Glutamatergic neuron (in vitro differentiated cells): ENCODE measurements at regions not wholly inside any gene's neighbourhood (a gene's known extent, or its start where the extent isn't known, plus 50 kb on each side); places are given as distances from the start of the nearest gene placed in this dataset.
A peak's percentile ranks its signal among the peaks of the same experiment; 100 is the strongest.

ENCODE experiments used
- DNase-seq: peaks from one replicate; pipeline ENCODE4 v3.0.0; 2022
- H3K27ac Mint-ChIP-seq: one replicate; pipeline ENCODE4 v1.8.0; 2020; ENCODE audit warnings: mild to moderate bottlenecking, mixed read lengths, inconsistent platforms; ENCODE audit not compliant: unreplicated experiment
- H3K27me3 Mint-ChIP-seq: one replicate; pipeline ENCODE4 v1.8.0; 2020; ENCODE audit warnings: mild to moderate bottlenecking, moderate library complexity, mixed read lengths, inconsistent platforms; ENCODE audit not compliant: unreplicated experiment
- H3K36me3 Mint-ChIP-seq: one replicate; pipeline ENCODE4 v1.8.0; 2020; ENCODE audit warnings: mild to moderate bottlenecking, mixed read lengths, inconsistent platforms; ENCODE audit not compliant: unreplicated experiment
- H3K4me1 Mint-ChIP-seq: one replicate; pipeline ENCODE4 v1.8.0; 2020; ENCODE audit warnings: mild to moderate bottlenecking, low read depth, mixed read lengths, inconsistent platforms; ENCODE audit not compliant: unreplicated experiment
- H3K4me3 Mint-ChIP-seq: one replicate; pipeline ENCODE4 v1.8.0; 2020; ENCODE audit warnings: mild to moderate bottlenecking, mixed read lengths, inconsistent platforms; ENCODE audit not compliant: unreplicated experiment
- H3K9me3 Mint-ChIP-seq: one replicate; pipeline ENCODE4 v1.8.0; 2020; ENCODE audit warnings: mild to moderate bottlenecking, moderate library complexity, mixed read lengths, inconsistent platforms; ENCODE audit not compliant: unreplicated experiment
- CTCF ChIP-seq: fragments of 200-600 bp; sonication (generic); IDR thresholded peaks from one replicate; pipeline ENCODE4 v1.5.0; 2021; ENCODE audit not compliant: partially characterized antibody, unreplicated experiment

DNA sequence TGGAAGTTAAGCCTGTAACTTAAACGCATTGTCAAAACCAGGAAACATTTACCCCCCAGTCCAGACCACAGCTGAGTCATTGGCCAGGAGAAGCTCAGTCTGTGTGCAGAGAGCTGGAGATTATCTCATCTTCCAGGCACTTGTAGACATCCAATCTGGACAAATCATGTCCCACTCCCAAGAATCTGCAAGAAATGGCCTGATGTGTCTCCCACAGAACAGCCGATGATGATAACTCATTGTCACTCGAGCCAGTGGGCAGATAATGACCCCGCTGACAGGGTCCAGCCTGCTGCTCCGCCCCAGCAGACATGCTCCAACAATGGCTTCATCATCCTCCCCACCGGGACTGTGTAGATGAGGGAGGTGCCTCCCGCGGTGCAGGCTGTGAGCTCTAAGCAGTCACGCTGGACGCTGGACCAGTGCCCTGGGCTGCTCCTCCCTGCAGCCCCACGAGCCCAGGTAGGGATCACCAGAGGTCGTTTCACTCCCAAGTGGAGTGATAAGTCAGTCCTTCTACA lies 322.5 kb downstream of the C16orf95 start:
- Mint-ChIP-seq H3K4me3 (no peak overlapping the region), H3K4me1 (peaks cover 18% of the 10 kb centered on the region), H3K27me3 (peaks cover 2% of the 10 kb centered on the region), H3K9me3 (peaks cover 7% of the 10 kb centered on the region), H3K36me3 (peaks cover 8% of the 10 kb centered on the region), H3K27ac (no peak overlapping the region)
- no peak for TF ChIP-seq CTCF
- DNase-seq = no peak

GRCh38 chr16:86995456-86995855 lies 321.7 kb downstream of the C16orf95 start:
- no peak for TF ChIP-seq CTCF
- Mint-ChIP-seq H3K27me3 (peaks cover 2% of the 10 kb centered on the region), H3K36me3 (peaks cover 8% of the 10 kb centered on the region), H3K27ac (no peak overlapping the region), H3K4me1 (peaks cover 18% of the 10 kb centered on the region), H3K4me3 (no peak overlapping the region), H3K9me3 (peaks cover 7% of the 10 kb centered on the region)
- DNase-seq = no peak

DNA sequence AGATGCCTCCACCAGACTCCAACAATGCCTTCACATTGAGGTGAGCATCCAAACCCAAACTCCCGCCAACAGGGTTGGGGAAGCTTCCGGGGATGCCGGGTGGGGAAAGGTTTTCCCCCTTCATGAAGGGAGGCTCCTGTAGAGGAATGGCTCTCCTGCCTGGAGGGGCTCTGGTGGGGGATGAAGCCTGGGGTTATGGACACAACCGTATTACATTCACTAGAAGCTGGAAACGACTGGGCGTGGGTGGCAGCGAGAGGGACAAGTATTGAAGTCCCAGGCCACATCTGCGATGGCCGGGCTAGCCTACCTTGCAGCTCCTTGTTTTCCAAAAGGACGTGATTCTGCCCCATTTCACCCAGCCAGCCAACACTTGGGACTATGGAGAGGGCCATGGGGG lies 321.1 kb downstream of the C16orf95 start:
- Mint-ChIP-seq H3K27ac (no peak overlapping the region), H3K9me3 (peaks cover 5% of the 10 kb centered on the region), H3K27me3 (no peaks in the 10 kb centered on the region), H3K36me3 (peaks cover 8% of the 10 kb centered on the region), H3K4me1 (peaks cover 16% of the 10 kb centered on the region), H3K4me3 (no peak overlapping the region)
- TF ChIP-seq CTCF = no peak
- no peak for DNase-seq

DNA sequence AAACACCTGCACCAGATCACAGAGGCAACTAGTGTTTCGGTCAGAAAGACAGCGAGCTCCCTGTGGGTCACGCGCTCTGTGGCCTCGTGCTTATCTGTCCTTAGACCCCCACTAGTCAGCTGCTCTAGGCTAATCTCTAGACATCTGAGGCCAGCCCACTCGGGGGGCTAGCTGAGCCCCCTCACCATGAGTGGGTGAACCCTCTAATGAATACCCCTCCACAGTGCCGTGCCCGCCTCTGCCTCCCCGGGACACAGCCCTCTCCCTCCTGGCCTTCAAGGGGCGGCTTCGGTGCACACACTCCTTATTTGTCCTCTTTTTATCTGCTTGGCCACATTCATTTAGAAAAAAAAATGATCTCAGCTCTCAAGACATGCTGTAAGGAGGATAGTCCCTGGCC lies 320.1 kb downstream of the C16orf95 start:
- TF ChIP-seq CTCF = no peak
- H3K27ac Mint-ChIP-seq = peak overlapping the region; percentile 19
- peaks cover 5% of the 10 kb centered on the region for H3K9me3 Mint-ChIP-seq
- no peak overlapping the region for H3K4me3 Mint-ChIP-seq
- no peaks in the 10 kb centered on the region for H3K27me3 Mint-ChIP-seq
- peaks cover 8% of the 10 kb centered on the region for H3K36me3 Mint-ChIP-seq
- DNase-seq = no peak
- H3K4me1 Mint-ChIP-seq = peaks cover 12% of the 10 kb centered on the region

- Mint-ChIP-seq H3K27ac (no peak overlapping the region), H3K36me3 (no peaks in the 10 kb centered on the region), H3K27me3 (peaks cover 3% of the 10 kb centered on the region), H3K4me3 (no peak overlapping the region), H3K4me1 (peaks cover 12% of the 10 kb centered on the region), H3K9me3 (peaks cover 5% of the 10 kb centered on the region)
- no peak for DNase-seq
- TF ChIP-seq CTCF = no peak
These were observed 318.8 kb downstream of the C16orf95 start for GRCh38 chr16:86998196-86999001.
